ENCODE measurements at regions not wholly inside any gene's neighbourhood (a gene's known extent, or its start where the extent isn't known, plus 50 kb on each side); places are given as distances from the start of the nearest gene placed in this dataset.

DNA sequence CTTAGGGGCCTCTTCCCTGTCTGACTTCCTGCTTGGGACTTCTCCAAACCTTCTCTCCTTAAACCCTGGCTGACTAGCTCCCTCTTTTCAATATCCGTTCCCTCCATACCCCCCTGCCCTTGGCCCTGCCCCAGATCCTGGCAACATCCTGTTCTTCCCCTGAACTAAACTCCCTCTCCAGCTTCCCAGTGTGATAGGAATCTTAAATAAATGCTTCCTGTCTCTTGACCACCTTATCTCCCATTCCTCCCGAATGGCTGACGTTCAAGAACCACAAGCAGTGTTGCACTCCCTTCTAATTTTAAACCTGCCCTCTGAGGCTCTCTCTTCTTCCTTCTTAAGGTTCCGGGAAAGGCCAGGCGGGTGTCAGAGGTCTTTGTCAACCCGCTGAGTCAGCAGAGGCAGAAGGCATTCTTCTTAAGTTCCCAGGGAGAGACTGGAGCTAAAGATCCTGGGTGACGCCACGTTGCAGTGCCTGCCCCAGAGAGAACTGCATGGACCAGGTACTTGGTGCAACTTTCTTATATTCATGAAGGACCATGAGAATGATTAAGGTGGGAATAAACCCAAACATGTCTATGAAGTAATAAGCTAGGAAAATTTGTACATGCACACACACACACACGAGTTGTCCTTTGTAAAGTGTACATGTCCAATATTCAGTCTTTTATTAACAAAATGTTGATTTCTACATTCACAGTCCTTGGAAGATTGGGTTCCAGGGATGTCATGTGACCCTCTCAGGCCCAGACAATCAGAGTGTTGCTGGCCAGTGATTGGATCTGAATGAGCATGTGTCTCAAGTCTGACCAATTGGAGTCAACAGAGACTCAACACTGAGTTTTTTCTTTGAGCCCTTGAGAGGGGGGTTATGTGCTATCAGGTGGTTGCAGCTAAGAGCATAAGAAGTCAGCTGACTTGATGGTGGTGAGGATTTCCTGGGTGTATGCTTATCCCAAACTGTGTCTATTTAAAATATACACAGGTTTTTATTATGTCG lies 420.2 kb upstream of the TBX3 start:
- Histone ChIP-seq H3K27ac (peak overlapping the region in 1 of 2 donors; percentile 27), H3K36me3 (no peaks in the 10 kb centered on the region), H3K4me3 (no peak overlapping the region), H3K4me1 (no peaks in the 10 kb centered on the region), H3K27me3 (no peaks in the 10 kb centered on the region), H3K9me3 (no peaks in the 10 kb centered on the region)
- peak in 1 of 2 donors; percentile 68 for DNase-seq (ENCODE audit: low spot score in 2 of 2)
- no peak for TF ChIP-seq POLR2A (IDR thresholded peaks at IDR 0.05)
- no peak for TF ChIP-seq POLR2AphosphoS5 (IDR thresholded peaks at IDR 0.05)
- intact Hi-C loops (cut with DNase I; ENCODE audit: low total_unique reads), result no loop called here

DNA sequence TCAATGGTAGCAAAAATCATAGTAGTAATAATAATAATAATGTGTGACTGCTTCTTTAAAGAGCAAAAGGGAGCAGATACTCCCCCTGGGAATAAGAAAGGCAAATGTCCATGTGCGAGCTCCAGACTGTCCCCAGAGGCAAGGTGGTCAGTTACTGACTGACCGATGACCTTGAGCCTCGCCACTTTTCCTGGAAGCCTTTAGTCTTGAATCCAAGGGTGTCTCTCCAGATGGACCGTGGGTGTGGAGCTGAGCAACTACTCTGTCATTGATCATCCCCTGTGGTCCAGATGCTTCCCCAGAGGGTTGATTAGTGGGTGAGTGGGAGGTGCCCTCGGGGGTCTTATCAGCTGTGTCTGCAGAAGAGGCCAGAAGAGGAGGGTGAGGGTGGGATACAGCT lies 418.5 kb upstream of the TBX3 start:
- Histone ChIP-seq H3K36me3 (no peaks in the 10 kb centered on the region), H3K4me1 (no peaks in the 10 kb centered on the region), H3K27me3 (no peaks in the 10 kb centered on the region), H3K4me3 (no peak overlapping the region), H3K9me3 (no peaks in the 10 kb centered on the region), H3K27ac (no peak overlapping the region)
- intact Hi-C loops (cut with DNase I; ENCODE audit: low total_unique reads), result no loop called here
- TF ChIP-seq, protein P1, sequence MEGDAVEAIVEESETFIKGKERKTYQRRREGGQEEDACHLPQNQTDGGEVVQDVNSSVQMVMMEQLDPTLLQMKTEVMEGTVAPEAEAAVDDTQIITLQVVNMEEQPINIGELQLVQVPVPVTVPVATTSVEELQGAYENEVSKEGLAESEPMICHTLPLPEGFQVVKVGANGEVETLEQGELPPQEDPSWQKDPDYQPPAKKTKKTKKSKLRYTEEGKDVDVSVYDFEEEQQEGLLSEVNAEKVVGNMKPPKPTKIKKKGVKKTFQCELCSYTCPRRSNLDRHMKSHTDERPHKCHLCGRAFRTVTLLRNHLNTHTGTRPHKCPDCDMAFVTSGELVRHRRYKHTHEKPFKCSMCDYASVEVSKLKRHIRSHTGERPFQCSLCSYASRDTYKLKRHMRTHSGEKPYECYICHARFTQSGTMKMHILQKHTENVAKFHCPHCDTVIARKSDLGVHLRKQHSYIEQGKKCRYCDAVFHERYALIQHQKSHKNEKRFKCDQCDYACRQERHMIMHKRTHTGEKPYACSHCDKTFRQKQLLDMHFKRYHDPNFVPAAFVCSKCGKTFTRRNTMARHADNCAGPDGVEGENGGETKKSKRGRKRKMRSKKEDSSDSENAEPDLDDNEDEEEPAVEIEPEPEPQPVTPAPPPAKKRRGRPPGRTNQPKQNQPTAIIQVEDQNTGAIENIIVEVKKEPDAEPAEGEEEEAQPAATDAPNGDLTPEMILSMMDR (IDR thresholded peaks at IDR 0.05), result no peak
- TF ChIP-seq POLR2A (IDR thresholded peaks at IDR 0.05) (no peak), POLR2AphosphoS5 (IDR thresholded peaks at IDR 0.05) (no peak)
- no peak for DNase-seq (ENCODE audit: low spot score in 2 of 2)

DNA sequence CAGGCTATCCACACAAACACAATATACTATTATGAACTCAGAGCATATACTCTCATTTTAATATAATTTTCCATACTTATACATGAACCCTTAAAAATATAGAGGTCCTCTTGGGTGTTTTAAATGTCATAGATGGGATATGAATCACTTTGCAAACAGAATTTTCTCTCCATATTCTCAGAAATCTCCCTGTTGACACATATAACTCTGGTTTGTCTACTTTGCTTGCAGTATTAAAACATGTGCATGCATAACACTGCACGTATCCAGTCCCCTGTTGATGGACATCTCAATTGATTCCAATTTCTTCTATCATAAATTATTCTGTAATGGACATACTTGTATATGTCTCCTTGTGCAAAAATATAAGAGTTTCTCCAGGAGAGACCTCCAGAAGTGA lies 417.5 kb upstream of the TBX3 start:
- TF ChIP-seq POLR2A (IDR thresholded peaks at IDR 0.05) (no peak), POLR2AphosphoS5 (IDR thresholded peaks at IDR 0.05) (no peak)
- TF ChIP-seq, protein P1 (IDR thresholded peaks at IDR 0.05), result no peak
- H3K4me3 ChIP-seq, result no peak overlapping the region
- no peak for DNase-seq (ENCODE audit: low spot score in 2 of 2)
- no peaks in the 10 kb centered on the region for H3K4me1 ChIP-seq
- H3K27me3 ChIP-seq, result no peaks in the 10 kb centered on the region
- intact Hi-C loops (cut with DNase I; ENCODE audit: low total_unique reads), result no loop called here
- H3K9me3 ChIP-seq, result no peaks in the 10 kb centered on the region
- peak overlapping the region in 1 of 2 donors; percentile 9 for H3K27ac ChIP-seq
- no peaks in the 10 kb centered on the region for H3K36me3 ChIP-seq

GRCh38 chr12:115097416-115097815 lies 413.4 kb upstream of the TBX3 start:
- no peak for DNase-seq (ENCODE audit: low spot score in 2 of 2)
- Histone ChIP-seq H3K9me3 (no peaks in the 10 kb centered on the region), H3K36me3 (no peaks in the 10 kb centered on the region), H3K27ac (no peak overlapping the region), H3K27me3 (no peaks in the 10 kb centered on the region), H3K4me1 (no peaks in the 10 kb centered on the region), H3K4me3 (no peak overlapping the region)
- intact Hi-C loops (cut with DNase I; ENCODE audit: low total_unique reads), result no loop called here
- TF ChIP-seq POLR2A (IDR thresholded peaks at IDR 0.05) (no peak), POLR2AphosphoS5 (IDR thresholded peaks at IDR 0.05) (no peak)
- TF ChIP-seq, protein P1 (IDR thresholded peaks at IDR 0.05), result no peak

DNA sequence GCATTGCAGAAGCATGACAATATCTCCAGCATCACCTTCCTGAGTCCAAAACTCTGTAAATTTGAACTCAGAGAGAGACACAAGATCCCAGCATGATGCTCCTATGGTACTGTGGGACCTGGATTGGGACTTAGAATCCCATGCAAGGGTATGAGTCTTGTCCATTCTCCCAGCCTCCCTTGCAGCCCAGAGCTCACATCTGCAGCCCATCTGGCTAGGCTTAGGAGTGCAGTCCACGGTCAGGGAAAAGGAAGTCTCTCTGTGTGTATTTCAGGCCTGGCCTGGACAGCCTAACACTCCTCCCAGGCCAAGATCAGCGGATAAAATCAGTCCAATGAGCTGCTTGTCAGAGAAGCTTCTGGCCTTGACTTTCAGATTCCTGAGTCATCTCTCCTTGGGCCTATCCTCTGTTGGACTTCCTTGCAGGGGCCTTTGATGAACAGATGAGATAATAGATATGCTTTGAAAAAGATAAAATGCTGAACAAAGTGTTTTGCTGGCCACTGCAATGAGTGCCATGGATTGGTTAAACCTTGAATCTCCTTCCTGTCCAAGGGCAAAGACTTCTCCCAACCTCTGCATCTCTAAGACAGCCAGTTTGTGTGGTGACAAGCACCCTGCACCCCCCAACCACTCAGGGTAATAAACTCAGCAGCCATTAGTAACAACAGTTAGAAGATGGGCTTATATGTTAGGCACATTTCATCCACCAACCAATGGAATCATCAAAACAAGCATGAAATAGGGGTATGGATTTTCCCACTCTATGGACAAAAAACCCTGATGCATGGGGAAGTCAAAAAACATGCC lies 412.8 kb upstream of the TBX3 start:
- H3K27ac ChIP-seq, result no peak overlapping the region
- no peaks in the 10 kb centered on the region for H3K27me3 ChIP-seq
- no peaks in the 10 kb centered on the region for H3K36me3 ChIP-seq
- intact Hi-C loops (cut with DNase I; ENCODE audit: low total_unique reads), result no loop called here
- no peak for DNase-seq (ENCODE audit: low spot score in 2 of 2)
- H3K4me1 ChIP-seq, result no peaks in the 10 kb centered on the region
- H3K4me3 ChIP-seq, result no peak overlapping the region
- no peaks in the 10 kb centered on the region for H3K9me3 ChIP-seq
- TF ChIP-seq POLR2AphosphoS5 (IDR thresholded peaks at IDR 0.05) (no peak), POLR2A (IDR thresholded peaks at IDR 0.05) (no peak)
- TF ChIP-seq, protein P1 (IDR thresholded peaks at IDR 0.05), result no peak
